Medulla oblongata (tissue), 1 donor: ENCODE measurements at regions not wholly inside any gene's neighbourhood (a gene's known extent, or its start where the extent isn't known, plus 50 kb on each side); places are given as distances from the start of the nearest gene placed in this dataset.
"Not testable (repeated sequence)": the region's sequence is repeated elsewhere in the genome, so short reads cannot be mapped to it uniquely, and the experiment has no call there.

ENCODE experiments used
- DNase-seq: peaks from one replicate; pipeline ENCODE4 v3.0.0-alpha.2; 2015; ENCODE audit errors: extremely low spot score

DNA sequence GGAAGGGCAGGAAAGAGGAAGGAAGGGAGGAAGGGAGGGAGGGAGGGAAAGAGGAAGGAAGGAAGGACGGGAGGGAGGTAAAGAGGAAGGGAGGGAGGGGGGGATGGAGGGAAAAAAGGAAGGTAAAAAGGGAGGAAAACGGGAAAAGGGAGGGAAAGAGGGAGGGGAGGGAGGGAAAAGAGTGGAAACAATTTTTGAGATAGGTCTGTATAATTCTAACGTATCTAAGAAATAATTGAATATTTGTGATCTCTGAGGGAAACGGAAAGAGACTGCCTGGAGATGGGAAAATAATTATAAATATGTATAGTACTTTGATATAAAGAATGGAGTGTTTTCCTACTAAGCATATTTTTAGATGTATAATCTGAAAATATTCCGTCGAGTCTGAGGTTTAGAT is 158.2 kb upstream of the FOXK1 start:
- no peak for DNase-seq

- DNase-seq: no peak
Measured at GRCh38 chr7:4525884-4526283, 156.2 kb upstream of the FOXK1 start.

GRCh38 chr7:4527988-4528636 is 154.0 kb upstream of the FOXK1 start:
- DNase-seq: no peak

DNA sequence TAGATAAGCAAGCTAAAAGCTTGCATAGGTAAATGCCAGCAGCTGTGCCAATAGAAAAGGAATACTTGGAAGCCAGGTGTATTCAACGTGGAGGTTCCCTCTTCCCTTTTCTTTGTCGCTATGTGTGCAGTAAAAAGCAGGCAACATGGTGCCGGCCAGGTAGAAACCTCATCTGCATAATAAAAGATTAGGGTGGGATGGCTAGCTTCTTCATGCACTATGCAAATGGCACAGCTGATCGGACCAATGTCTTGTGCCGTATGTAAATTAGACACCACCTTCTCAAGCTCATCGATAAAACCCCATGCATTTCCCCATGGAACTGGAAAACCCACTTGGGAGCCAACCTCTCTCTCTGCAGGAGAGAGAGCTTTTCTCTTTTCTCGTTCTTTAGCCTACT is 150.9 kb upstream of the FOXK1 start:
- no peak for DNase-seq

- DNase-seq: not testable (repeated sequence)
Measured at GRCh38 chr7:4533339-4533738, 148.8 kb upstream of the FOXK1 start.

GRCh38 chr7:4549681-4550080 is 132.4 kb upstream of the FOXK1 start:
- peak; percentile 48 for DNase-seq

- no peak for DNase-seq
Measured at GRCh38 chr7:4550117-4550516, 132.0 kb upstream of the FOXK1 start.

GRCh38 chr7:4552985-4553384 is 129.1 kb upstream of the FOXK1 start:
- DNase-seq: no peak

DNA sequence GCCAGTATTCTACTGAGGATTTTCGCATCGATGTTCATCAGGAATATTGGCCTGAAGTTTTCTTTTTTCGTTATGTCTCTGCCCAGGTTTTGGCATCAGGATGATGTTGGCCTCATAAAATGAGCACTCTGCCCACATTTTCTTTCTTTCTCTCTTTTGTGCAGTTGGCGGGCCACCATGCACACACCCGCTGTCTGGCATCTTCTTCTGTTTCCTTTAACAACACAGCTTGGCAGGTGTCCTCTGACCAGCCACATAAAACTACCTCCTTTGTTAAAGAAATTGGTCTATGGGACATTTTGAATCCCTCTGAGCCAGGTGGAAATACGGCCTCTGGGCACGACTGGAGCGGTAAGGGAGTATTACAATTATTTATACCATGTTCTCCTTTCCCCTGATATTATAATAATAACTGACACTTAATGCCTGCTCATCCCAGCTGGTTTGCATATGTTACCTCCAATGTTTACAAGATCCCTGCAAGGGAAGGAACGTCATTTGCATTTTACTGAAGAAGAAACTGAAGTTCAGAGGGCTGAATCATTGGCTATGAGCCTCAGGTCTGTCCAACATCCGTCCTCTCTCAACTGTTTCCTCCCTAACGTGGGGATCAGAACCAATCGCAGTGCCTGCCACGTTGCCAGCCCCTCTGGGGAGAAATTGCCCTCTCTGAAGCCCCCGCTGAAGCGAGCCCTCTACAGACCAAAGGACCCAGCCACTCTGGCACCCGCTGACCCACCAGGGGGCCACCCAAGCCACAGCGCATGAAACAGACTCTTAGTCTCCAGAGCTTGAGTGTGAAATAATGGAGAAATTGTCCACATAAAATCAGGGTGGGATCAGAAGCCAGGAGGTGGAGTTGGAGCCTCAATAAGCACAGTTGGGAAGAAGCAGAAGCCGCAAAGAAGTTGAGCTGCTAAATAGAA is 125.0 kb upstream of the FOXK1 start:
- DNase-seq: peak; percentile 12

- no peak for DNase-seq
Measured at GRCh38 chr7:4561795-4562194, 120.3 kb upstream of the FOXK1 start.

DNA sequence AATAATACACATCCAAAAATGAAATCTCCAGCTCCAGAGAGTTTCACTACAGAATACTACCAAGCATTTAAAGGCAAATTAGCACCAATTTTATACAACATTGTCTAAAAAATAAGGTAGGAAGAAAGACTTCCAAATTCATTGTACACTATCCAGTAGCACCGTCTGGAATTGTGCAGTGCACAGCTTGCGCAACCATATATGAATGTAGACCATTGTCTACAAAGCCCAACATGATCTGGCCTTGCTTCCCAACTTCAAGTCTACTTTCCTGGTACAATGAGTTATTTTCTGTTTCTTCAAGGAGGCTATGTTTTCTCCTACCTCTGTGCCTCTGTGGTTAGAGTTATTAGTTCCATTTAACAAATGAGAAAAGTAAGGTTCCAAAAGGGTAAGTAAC is 115.4 kb upstream of the FOXK1 start:
- no peak for DNase-seq

DNA sequence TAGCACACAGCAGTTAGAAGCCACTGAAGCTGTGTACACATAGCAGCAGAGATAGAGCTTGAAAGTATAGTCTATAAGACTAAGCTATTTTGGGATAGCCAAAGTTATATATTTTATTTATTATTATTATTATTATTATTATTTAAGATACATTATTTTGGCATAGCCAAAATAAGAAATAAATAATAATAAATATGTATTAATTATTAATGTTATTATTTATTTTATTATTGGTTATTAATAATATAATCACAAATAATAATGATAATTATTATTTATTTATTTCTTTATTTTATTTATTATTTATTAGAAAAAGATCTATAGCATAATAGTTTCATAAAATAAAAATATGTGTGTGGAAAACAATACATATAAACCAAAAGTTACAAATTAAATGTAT is 107.2 kb upstream of the FOXK1 start:
- no peak for DNase-seq

DNA sequence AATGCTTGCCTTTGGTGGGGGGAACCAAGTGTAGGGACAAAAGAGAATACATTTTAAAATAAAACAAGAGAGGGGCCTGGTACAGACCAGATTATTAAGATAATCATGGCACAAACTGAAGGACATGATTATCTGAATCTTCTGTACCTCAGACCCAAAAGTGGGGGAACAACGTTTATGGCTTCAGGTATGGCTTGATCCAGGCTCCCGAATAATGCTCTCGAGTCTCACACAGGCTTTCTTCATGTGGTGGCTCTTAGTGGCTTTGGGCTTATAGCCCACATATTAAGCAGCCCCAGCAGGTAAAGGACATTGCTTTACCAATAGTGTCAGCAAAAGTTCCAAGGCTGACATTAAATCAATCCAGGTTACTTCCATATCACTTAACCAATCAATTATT is 106.8 kb upstream of the FOXK1 start:
- no peak for DNase-seq

- DNase-seq: no peak
Measured at GRCh38 chr7:4602905-4603842, 78.9 kb upstream of the FOXK1 start.

GRCh38 chr7:4603843-4604231 is 78.3 kb upstream of the FOXK1 start:
- DNase-seq: no peak

- no peak for DNase-seq
Measured at GRCh38 chr7:4604456-4604940, 77.6 kb upstream of the FOXK1 start.

DNA sequence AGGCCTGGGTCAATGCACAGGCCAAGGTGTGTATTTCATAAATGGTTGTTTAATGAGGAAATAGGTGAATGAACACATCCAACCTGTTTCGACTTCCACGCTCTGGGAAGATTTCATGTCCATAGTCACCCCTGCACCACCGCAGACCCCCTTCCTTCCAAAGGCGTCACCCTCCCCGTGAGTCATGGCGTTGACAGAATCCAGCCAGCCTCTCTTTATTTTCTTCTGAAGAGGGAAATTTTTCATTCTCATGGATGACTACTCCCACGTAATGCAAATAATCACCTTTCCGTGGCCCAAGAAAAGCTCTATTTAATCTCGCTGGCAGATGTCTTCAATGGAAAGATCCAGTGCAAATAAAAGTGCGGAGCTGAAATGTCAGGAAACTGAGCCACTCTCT is 75.3 kb upstream of the FOXK1 start:
- no peak for DNase-seq

GRCh38 chr7:4607311-4607729 is 74.8 kb upstream of the FOXK1 start:
- DNase-seq: no peak

GRCh38 chr7:4609576-4609975 is 72.5 kb upstream of the FOXK1 start:
- not testable (repeated sequence) for DNase-seq

- peak; percentile 81 for DNase-seq
Measured at GRCh38 chr7:4610768-4611467, 71.2 kb upstream of the FOXK1 start.

DNA sequence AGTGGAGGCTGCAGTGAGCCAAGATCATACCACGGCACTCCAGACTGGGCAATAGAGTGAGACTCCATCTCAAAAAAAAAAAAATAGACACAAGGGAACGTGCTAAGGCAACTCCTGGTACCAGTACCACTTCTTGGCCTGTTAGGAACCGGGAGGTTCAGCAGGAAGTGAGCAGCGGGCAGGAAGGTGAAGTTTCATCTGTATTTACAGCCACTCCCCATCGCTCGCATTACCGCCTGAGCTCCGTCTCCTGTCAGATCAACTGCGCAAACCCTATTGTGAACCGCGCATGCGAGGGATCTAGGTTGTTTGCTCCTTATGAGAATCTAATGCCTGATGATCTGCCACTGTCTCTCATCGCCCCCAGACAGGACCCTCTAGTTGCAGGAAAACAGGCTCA is 69.9 kb upstream of the FOXK1 start:
- DNase-seq: no peak
